ENCODE measurements at regions not wholly inside any gene's neighbourhood (a gene's known extent, or its start where the extent isn't known, plus 50 kb on each side); places are given as distances from the start of the nearest gene placed in this dataset.
A peak's percentile ranks its signal among the peaks of the same experiment; 100 is the strongest.
"Not testable (repeated sequence)": the region's sequence is repeated elsewhere in the genome, so short reads cannot be mapped to it uniquely, and the experiment has no call there.

GRCh38 chr1:817071-817599, 106.6 kb upstream of the SAMD11 start:
- DNase-seq = not testable (repeated sequence)

GRCh38 chr1:817658-818617, 105.8 kb upstream of the SAMD11 start:
- DNase-seq = not testable (repeated sequence)

DNA sequence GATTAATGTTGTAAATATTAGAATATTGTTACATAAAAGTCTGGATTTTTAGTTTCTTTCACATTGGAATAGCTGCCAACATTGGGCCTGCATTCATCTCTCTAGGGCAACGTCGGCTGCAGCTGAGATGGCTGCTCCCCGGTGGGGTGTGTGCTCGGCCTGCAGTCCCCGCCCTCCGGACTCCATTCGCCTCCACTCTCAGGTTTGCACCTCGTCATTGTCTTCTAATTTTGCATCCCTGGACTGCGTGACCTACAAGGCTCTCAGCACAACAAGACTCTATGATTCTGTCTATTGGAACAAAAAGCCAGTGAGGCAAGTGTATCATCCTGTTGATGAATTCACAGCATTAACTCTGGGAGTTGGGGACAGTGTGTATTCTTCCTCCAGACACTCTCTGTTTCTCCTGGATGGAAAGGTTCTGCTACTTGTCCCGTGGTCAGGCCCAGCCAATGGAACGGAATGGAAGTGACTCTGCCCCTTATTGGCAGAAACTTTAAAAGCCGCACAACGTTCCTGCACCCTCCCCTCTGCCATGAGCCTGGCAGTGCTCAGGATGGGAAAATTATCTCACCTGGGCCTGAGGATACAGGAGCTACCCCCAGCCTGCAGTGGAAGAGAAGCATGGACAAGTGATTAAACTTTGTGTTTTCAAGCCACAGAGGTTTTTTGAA, 105.0 kb upstream of the SAMD11 start:
- DNase-seq = no peak

- no peak for DNase-seq
Measured at GRCh38 chr1:820962-821361, 102.8 kb upstream of the SAMD11 start.

DNA sequence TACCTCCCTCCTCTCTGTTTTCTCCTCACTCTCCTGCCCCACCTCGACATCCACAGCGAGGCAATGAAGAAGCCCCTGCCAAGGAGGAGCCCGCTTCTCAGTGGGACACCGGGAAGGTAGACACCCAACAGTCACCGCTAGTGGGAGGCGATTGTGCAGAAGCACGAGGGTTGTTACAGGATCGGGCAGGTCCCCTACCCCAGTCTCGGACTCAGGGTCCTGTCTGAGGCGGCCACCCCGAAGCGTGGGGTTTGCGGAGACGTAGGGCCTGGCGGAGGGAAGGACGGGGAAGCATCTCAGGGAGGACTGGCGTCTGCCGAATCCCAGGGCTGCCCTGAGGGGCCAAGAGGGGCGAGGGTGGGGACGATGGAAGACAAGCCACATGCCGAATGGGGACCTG, 96.9 kb upstream of the SAMD11 start:
- not testable (repeated sequence) for DNase-seq

GRCh38 chr1:827211-828063, 96.3 kb upstream of the SAMD11 start:
- peak; percentile 96 for DNase-seq

DNA sequence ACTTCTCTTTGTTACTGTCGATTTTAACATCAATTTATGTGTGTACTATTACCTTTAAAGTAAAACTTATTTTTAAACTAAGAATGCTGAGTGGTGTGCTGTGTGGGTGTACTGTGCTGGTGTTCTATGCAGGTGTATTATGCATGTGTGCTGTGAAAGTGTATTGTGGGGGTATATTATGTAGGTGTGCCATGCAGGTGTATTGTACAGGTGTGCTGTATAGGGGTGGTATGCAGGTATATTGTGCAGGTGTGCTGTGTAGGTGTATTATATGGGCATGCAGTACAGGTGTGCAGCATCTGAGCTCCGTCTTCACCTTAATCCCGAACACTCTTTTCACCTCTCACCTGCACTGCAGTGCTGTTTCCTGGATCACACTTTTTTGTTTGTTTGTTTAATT, 94.4 kb upstream of the SAMD11 start:
- not testable (repeated sequence) for DNase-seq

- DNase-seq = not testable (repeated sequence)
Measured at GRCh38 chr1:829932-830331, 93.8 kb upstream of the SAMD11 start.

GRCh38 chr1:830750-831149, 93.0 kb upstream of the SAMD11 start:
- not testable (repeated sequence) for DNase-seq

GRCh38 chr1:831522-831921, 92.2 kb upstream of the SAMD11 start:
- DNase-seq = no peak

DNA sequence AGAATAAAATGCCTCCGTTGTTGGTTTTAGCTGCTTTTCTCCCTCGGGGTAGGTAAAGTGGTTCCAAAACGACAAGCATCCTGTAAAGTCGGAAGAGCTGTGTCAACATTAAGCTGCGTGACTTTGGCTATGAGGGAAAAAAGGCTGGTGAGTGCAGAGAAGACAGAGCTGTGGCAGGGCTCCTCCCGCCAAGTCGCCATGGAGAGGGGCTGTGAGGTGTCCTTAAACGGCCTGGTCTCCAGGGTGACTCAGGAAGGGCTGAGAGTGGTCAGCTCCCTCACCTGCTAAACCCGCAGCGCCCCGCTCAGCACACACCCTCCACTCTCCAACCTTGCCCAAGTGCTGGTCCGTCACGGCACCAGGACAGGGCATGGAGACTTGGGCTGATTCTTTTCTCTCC, 91.6 kb upstream of the SAMD11 start:
- DNase-seq = no peak

DNA sequence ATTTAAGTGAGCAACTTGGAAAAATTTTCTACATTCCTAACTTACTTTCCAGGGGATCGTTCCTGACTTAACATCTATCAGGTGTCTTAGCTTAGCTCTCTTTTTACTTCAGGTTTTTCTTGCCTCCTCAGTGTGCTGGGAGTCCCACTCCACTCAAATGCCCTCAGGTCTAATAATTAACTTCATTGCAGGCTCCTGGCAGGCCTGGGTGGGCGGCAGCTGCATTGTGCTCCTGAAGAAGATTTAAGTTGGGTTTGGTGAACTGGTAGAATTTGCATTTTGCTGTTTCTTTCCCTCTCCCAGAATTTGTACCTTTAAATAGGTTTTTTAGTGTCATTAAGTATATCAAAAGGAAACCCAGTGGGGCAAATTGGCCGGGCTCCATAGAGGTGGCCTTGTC, 90.5 kb upstream of the SAMD11 start:
- not testable (repeated sequence) for DNase-seq

GRCh38 chr1:835509-835908, 88.2 kb upstream of the SAMD11 start:
- DNase-seq = not testable (repeated sequence)

- DNase-seq = not testable (repeated sequence)
Measured at GRCh38 chr1:837601-838000, 86.1 kb upstream of the SAMD11 start.

DNA sequence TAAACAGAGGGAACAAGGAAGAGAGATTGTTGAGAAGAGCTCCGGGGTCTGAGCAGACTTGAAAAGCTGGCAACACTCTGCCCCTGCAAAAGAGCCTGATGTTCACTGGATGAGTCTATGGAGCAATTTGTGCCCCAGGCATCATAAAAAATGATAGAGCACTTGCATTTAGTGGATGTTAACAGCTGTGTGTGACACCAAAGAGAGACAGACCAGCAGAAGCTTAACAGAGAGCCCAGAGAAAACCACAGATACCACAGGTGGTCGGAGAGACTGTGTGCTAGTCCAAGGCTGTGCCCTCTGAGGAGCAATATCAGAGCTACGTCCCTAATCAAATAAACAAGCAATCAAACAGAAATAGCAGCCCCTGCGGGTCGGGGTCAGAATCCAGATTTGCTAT, 85.4 kb upstream of the SAMD11 start:
- DNase-seq = not testable (repeated sequence)

DNA sequence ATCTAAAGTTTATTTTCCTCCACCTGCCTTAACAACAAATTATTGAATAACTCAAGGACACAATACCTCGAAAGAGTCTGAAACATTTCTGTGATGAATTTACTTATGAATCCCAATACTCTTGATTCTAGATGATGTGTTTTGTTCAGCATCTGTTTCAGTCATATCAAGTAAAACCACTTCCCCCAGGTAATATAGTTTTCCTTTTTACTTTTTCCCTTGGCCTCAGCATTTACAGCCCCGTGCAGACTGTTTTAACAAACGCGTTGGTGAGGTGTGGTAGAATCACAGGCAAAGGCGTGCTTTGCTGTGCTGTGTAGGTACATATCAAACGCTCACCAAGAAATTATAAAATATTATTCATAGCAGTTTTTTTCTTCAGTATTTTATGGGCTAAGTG, 83.1 kb upstream of the SAMD11 start:
- not testable (repeated sequence) for DNase-seq

GRCh38 chr1:841671-842425, 81.9 kb upstream of the SAMD11 start:
- DNase-seq = not testable (repeated sequence)

- not testable (repeated sequence) for DNase-seq
Measured at GRCh38 chr1:842799-843198, 80.9 kb upstream of the SAMD11 start.

DNA sequence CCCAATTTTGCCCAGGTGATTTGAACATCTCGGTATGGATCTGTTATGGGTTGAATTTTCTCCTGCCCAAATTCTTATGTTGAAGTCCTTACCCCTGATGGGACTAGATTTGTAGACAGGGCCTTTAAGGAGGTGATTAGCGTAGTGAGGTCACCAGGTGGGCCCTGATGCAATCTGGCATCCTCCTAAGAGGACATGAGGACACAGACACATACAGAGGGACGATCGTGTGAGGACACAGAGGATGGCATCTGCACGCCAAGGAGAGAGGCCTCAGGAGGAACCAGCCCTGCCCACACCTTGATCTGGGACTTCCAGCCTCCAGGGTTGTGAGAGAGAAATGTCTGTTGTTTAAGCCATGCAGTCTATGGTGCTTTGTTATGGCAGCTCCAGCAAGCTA, 79.8 kb upstream of the SAMD11 start:
- not testable (repeated sequence) for DNase-seq

DNA sequence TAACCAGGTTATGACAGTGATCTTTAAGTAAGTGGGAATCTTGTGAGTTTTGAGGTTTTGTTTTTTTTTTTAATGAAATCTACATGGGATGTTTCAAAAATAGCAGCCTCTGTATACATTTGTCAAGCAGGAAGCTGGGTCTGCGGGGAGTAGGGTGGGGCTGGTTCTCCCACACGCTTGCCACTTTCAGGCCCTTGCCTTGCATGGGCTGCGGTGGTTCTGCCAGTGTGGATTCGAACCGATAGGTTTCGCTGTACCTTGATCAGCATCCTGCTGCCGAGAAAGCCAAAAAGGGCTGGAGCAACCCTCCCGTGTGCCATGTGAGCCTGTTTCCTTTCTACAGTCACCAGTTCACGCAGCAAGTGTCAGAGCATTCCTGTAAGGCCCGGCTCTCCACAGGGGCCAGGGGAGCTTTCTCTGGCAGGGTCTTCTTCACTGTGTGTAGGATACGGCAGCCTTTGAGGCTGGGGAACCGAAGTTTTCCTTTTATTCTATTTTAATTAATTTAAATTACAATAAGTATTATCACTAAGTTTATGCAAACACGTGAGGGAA, 79.2 kb upstream of the SAMD11 start:
- DNase-seq = peak; percentile 11

DNA sequence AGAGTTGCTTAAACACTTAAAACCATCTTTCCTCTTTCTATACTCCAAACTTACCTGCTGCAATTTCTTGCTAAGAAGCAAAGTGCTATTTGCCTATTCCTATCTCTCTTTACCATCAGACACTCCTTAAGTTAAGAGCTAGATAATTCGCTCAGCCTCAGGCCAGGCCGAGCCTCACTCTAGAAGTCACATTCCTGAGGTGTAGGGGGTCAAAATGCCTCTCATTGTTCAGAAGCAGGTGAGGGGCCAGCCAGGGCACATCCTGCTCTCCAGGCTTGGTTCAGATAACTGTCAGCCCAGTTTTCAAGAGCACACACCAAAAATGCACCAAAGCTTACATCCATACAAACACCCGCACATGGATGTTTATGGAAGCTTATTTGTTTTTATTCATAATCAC, 78.1 kb upstream of the SAMD11 start:
- DNase-seq = not testable (repeated sequence)

GRCh38 chr1:849873-850272, 73.8 kb upstream of the SAMD11 start:
- DNase-seq = not testable (repeated sequence)
